ENCODE measurements at regions not wholly inside any gene's neighbourhood (a gene's known extent, or its start where the extent isn't known, plus 50 kb on each side); places are given as distances from the start of the nearest gene placed in this dataset.
A peak's percentile ranks its signal among the peaks of the same experiment; 100 is the strongest.

DNA sequence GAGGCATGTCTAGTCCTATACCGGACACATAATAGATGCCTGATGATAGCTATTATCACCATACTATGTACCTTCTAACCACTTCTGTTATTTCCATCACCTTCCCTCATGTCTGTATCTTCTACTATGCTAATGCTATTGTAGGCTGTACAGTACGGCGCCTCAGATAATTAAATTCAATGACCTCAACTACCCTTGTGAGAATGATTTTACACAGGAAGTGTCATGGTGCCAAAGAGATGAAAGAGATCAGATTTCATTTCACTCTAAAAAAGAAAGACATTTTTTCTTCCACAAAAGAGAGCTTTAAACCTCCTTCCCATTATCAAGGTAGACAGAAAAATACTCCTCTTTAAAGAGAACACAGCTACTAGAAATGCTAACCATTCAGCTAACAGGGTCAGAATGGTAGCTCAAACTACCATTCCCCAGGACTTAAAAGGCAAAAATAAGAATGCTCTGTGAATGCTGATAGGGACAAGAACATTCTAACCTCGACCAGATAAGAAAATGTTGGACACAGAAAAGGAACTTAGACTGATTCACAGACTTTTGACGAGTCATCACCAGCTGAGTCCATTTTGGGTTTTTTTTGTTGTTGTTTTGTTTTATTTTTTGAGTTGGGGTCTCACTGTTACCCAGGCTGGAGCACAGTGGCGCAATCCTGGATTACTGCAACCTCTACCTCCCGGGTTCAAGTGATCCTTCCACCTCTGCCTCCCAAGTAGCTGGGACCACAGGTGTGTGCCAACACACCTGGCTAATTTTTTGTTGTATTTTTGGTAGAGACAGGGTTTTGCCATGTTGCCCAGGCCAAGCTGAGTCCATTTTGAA lies 99.2 kb upstream of the RAPGEF2 start:
- TF ChIP-seq, protein P1, sequence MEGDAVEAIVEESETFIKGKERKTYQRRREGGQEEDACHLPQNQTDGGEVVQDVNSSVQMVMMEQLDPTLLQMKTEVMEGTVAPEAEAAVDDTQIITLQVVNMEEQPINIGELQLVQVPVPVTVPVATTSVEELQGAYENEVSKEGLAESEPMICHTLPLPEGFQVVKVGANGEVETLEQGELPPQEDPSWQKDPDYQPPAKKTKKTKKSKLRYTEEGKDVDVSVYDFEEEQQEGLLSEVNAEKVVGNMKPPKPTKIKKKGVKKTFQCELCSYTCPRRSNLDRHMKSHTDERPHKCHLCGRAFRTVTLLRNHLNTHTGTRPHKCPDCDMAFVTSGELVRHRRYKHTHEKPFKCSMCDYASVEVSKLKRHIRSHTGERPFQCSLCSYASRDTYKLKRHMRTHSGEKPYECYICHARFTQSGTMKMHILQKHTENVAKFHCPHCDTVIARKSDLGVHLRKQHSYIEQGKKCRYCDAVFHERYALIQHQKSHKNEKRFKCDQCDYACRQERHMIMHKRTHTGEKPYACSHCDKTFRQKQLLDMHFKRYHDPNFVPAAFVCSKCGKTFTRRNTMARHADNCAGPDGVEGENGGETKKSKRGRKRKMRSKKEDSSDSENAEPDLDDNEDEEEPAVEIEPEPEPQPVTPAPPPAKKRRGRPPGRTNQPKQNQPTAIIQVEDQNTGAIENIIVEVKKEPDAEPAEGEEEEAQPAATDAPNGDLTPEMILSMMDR (IDR thresholded peaks at IDR 0.05; ENCODE audit: control insufficient read depth, insufficient read depth, low read depth, low read length, missing control alignments), result no peak
- DNase-seq (ENCODE audit: low read depth), result no peak
- no peak overlapping the region for H3K4me3 ChIP-seq (ENCODE audit: control insufficient read depth, low read depth, low read length)

DNA sequence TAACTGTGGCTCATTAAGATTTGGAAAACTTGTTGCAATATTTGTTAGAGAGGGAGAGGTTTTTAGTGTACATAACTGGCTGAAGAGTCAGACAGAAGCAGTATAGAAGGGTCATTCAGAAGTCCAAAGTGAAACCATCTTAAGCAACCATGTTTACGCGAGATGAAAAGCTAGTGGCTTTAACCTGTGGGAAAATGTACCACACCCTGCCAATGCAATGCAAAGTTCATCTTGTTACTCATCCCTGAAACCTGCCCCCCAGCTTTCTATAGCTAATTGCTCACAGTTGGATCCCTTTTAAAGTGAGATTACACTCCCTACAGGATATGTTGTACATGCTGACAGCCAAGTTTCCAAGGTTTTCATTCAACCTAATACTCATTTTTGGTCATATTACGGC lies 96.7 kb upstream of the RAPGEF2 start:
- TF ChIP-seq, protein P1 (IDR thresholded peaks at IDR 0.05; ENCODE audit: control insufficient read depth, insufficient read depth, low read depth, low read length, missing control alignments), result no peak
- peak; percentile 40 for DNase-seq (ENCODE audit: low read depth)
- no peak overlapping the region for H3K4me3 ChIP-seq (ENCODE audit: control insufficient read depth, low read depth, low read length)

GRCh38 chr4:159008671-159009070 lies 94.2 kb upstream of the RAPGEF2 start:
- DNase-seq (ENCODE audit: low read depth), result no peak
- no peak overlapping the region for H3K4me3 ChIP-seq (ENCODE audit: control insufficient read depth, low read depth, low read length)
- TF ChIP-seq, protein P1 (IDR thresholded peaks at IDR 0.05; ENCODE audit: control insufficient read depth, insufficient read depth, low read depth, low read length, missing control alignments), result no peak

GRCh38 chr4:159009521-159009920 lies 93.4 kb upstream of the RAPGEF2 start:
- TF ChIP-seq, protein P1 (IDR thresholded peaks at IDR 0.05; ENCODE audit: control insufficient read depth, insufficient read depth, low read depth, low read length, missing control alignments), result no peak
- DNase-seq (ENCODE audit: low read depth), result no peak
- H3K4me3 ChIP-seq (ENCODE audit: control insufficient read depth, low read depth, low read length), result no peak overlapping the region

- no peak overlapping the region for H3K4me3 ChIP-seq (ENCODE audit: control insufficient read depth, low read depth, low read length)
- TF ChIP-seq, protein P1 (IDR thresholded peaks at IDR 0.05; ENCODE audit: control insufficient read depth, insufficient read depth, low read depth, low read length, missing control alignments), result no peak
- no peak for DNase-seq (ENCODE audit: low read depth)
Measured at GRCh38 chr4:159010100-159010499, 92.8 kb upstream of the RAPGEF2 start.

- peak; percentile 74 for DNase-seq (ENCODE audit: low read depth)
- TF ChIP-seq, protein P1 (IDR thresholded peaks at IDR 0.05; ENCODE audit: control insufficient read depth, insufficient read depth, low read depth, low read length, missing control alignments), result no peak
Measured at GRCh38 chr4:159010563-159011260, 92.2 kb upstream of the RAPGEF2 start.

More at GRCh38 chr4:159010563-159011260, 92.2 kb upstream of the RAPGEF2 start:
- H3K4me3 ChIP-seq (ENCODE audit: control insufficient read depth, low read depth, low read length), result no peak overlapping the region

All from AG09309 (cell line).